ENCODE measurements at regions not wholly inside any gene's neighbourhood (a gene's known extent, or its start where the extent isn't known, plus 50 kb on each side); places are given as distances from the start of the nearest gene placed in this dataset.

DNA sequence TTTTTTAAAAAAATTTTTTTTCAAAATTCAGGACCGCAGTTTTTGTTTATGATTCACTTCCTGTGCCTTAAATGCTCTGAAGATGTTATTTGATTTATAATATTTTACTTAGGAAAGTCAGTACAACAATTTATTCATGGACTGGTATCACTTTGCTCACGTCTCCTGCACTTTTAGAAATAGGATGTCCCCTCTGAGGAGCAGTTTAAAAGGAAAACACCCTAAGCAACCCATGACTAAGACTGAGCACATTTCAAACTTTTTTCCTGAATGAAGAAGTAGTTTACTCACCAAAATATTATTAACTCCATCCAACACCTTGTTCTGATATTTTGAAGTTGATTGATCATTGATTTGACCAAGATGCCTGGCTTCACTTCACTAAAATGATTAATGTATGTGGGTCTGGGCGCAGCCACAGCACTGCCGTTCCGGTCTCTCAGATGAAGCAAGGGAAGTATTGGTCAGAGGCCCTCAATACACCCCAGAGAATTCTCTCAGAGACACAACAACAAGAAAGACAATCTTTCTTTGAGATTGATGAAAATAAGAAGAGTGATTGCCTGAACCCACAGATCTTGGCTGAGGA is 223.9 kb downstream of the TGFB2 start:
- TF ChIP-seq, protein P1, sequence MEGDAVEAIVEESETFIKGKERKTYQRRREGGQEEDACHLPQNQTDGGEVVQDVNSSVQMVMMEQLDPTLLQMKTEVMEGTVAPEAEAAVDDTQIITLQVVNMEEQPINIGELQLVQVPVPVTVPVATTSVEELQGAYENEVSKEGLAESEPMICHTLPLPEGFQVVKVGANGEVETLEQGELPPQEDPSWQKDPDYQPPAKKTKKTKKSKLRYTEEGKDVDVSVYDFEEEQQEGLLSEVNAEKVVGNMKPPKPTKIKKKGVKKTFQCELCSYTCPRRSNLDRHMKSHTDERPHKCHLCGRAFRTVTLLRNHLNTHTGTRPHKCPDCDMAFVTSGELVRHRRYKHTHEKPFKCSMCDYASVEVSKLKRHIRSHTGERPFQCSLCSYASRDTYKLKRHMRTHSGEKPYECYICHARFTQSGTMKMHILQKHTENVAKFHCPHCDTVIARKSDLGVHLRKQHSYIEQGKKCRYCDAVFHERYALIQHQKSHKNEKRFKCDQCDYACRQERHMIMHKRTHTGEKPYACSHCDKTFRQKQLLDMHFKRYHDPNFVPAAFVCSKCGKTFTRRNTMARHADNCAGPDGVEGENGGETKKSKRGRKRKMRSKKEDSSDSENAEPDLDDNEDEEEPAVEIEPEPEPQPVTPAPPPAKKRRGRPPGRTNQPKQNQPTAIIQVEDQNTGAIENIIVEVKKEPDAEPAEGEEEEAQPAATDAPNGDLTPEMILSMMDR (conservative IDR thresholded peaks at IDR 0.05; ENCODE audit: low read depth, low read length): no peak
- TF ChIP-seq EZH2 (IDR thresholded peaks at IDR 0.05; ENCODE audit: low read length, unreplicated experiment): no peak
